SH-SY5Y (cell line): ENCODE measurements at regions not wholly inside any gene's neighbourhood (a gene's known extent, or its start where the extent isn't known, plus 50 kb on each side); places are given as distances from the start of the nearest gene placed in this dataset.

Source experiments
- GATA2 ChIP-seq: IDR thresholded peaks from 2 replicates; pipeline ENCODE4 v1.6.1; 2011; ENCODE audit warnings: mild to moderate bottlenecking, low read depth, low read length
- GATA3 ChIP-seq: IDR thresholded peaks from 2 replicates; pipeline ENCODE4 v1.6.1; 2011; ENCODE audit warnings: low read depth, mild to moderate bottlenecking, low read length, moderate library complexity

GRCh38 chr4:180430283-180430682 lies 1812.9 kb upstream of the TENM3 start:
- no peak for TF ChIP-seq GATA2
- TF ChIP-seq GATA3: no peak
